Prostate gland (tissue), 2 donors: ENCODE measurements at regions not wholly inside any gene's neighbourhood (a gene's known extent, or its start where the extent isn't known, plus 50 kb on each side); places are given as distances from the start of the nearest gene placed in this dataset.
"Not testable (repeated sequence)": the region's sequence is repeated elsewhere in the genome, so short reads cannot be mapped to it uniquely, and the experiment has no call there.

Experiments
- DNase-seq: peaks from one replicate; pipeline ENCODE4 v3.0.0-alpha.2; 2019; ENCODE audit warnings: low spot score
- H3K27ac ChIP-seq, 2 donors: fragments of 200-600 bp; sonication (generic); 2 replicates each; pipeline ENCODE4 v1.5.1; 2017 to 2019
- H3K27me3 ChIP-seq: fragments of 200-600 bp; sonication (generic); replicated peaks from 2 replicates; pipeline ENCODE4 v1.5.1; 2019; ENCODE audit not compliant: insufficient read depth
- H3K36me3 ChIP-seq, 2 donors: fragments of 200-600 bp; sonication (generic); 1 replicate in 1 of 2; 2 replicates in 1 of 2; pipeline versions ENCODE4 v1.5.1 to v1.8.1; 2017 to 2019
- H3K4me1 ChIP-seq: fragments of 200-600 bp; sonication (generic); replicated peaks from 2 replicates; pipeline ENCODE4 v1.5.1; 2019
- H3K4me3 ChIP-seq, 2 donors: fragments of 200-600 bp; sonication (generic); 2 replicates each; pipeline ENCODE4 v1.5.1; 2017 to 2019
- H3K9me3 ChIP-seq: fragments of 200-600 bp; sonication (generic); 2 replicates; pipeline ENCODE4 v1.5.1; 2017
- CTCF ChIP-seq, 4 experiments: fragments of 200-600 bp in 2 of 4; fragments of 450-650 bp in 2 of 4; sonication (generic) in 2 of 4; IDR thresholded peaks; 1 replicate in 3 of 4; 2 replicates in 1 of 4; pipeline ENCODE4 v1.5.1; 2016 to 2019; ENCODE audit warnings: antibody characterized with exemption in 4 of 4, mild to moderate bottlenecking in 2 of 4, moderate library complexity in 2 of 4
- POLR2A ChIP-seq: fragments of 450-650 bp; IDR thresholded peaks from one replicate; pipeline ENCODE4 v1.6.1; 2016; ENCODE audit warnings: antibody characterized with exemption, mild to moderate bottlenecking
- POLR2AphosphoS5 ChIP-seq: sonication (generic); formaldehyde crosslinking; IDR thresholded peaks from one replicate; pipeline ENCODE4 v1.6.1; 2017; ENCODE audit warnings: antibody characterized with exemption
- WGBS: methylation state at CpG from one replicate; pipeline ENCODE4 v1.1.5; 2018; 5-methylcytosine and 5-hydroxymethylcytosine counted together
- intact Hi-C: fragments of 100-400 bp; cut with DNase I; formaldehyde crosslinking; loops from one replicate; pipeline ENCODE4 v1.14.2; 2022

- intact Hi-C loops: no loop called here
- no peak overlapping the region for H3K4me3 ChIP-seq
- TF ChIP-seq CTCF (IDR thresholded peaks at IDR 0.05) (no peak), POLR2A (no peak)
- H3K4me1 ChIP-seq: no peaks in the 10 kb centered on the region
- WGBS: 87% methylated on average over 4 of the region's 4 CpGs
- no peak for DNase-seq
- no peak overlapping the region for H3K27ac ChIP-seq
- H3K36me3 ChIP-seq: no peaks in the 10 kb centered on the region
- H3K27me3 ChIP-seq: no peaks in the 10 kb centered on the region
- no peaks in the 10 kb centered on the region for H3K9me3 ChIP-seq
Measured at GRCh38 chr16:77049577-77049976, 141.4 kb upstream of the MON1B start.

- DNase-seq, intact Hi-C loops: not testable (repeated sequence)
Measured at GRCh38 chr16:77056597-77056996, 134.4 kb upstream of the MON1B start.

GRCh38 chr16:77057161-77057774 is 133.7 kb upstream of the MON1B start:
- no peak for DNase-seq
- Histone ChIP-seq H3K36me3 (no peaks in the 10 kb centered on the region), H3K4me1 (no peaks in the 10 kb centered on the region), H3K4me3 (no peak overlapping the region), H3K9me3 (no peaks in the 10 kb centered on the region), H3K27me3 (no peaks in the 10 kb centered on the region), H3K27ac (no peak overlapping the region)
- 59% methylated on average over 7 of the region's 7 CpGs for WGBS
- no peak for TF ChIP-seq POLR2AphosphoS5
- TF ChIP-seq CTCF (IDR thresholded peaks at IDR 0.05): no peak
- no peak for TF ChIP-seq POLR2A
- intact Hi-C loops: no loop called here

More at GRCh38 chr16:77056597-77056996, 134.4 kb upstream of the MON1B start:
- H3K4me1 ChIP-seq, H3K27ac ChIP-seq, H3K27me3 ChIP-seq, H3K4me3 ChIP-seq, H3K9me3 ChIP-seq, H3K36me3 ChIP-seq: not testable (repeated sequence)

GRCh38 chr16:77059446-77059845 is 131.5 kb upstream of the MON1B start:
- no peak for DNase-seq
- no peaks in the 10 kb centered on the region for H3K36me3 ChIP-seq
- TF ChIP-seq POLR2A (no peak), CTCF (IDR thresholded peaks at IDR 0.05) (no peak), POLR2AphosphoS5 (no peak)
- H3K27ac ChIP-seq: no peak overlapping the region
- no peaks in the 10 kb centered on the region for H3K4me1 ChIP-seq
- no peaks in the 10 kb centered on the region for H3K27me3 ChIP-seq
- no peaks in the 10 kb centered on the region for H3K9me3 ChIP-seq
- H3K4me3 ChIP-seq: no peak overlapping the region
- intact Hi-C loops: no loop called here

- no peaks in the 10 kb centered on the region for H3K4me1 ChIP-seq
- TF ChIP-seq CTCF (IDR thresholded peaks at IDR 0.05) (no peak), POLR2A (no peak), POLR2AphosphoS5 (no peak)
- WGBS: 97% methylated on average over 1 of the region's 1 CpG
- no peaks in the 10 kb centered on the region for H3K36me3 ChIP-seq
- no peak overlapping the region for H3K27ac ChIP-seq
- no peak for DNase-seq
- intact Hi-C loops: no loop called here
- no peaks in the 10 kb centered on the region for H3K9me3 ChIP-seq
- no peak overlapping the region for H3K4me3 ChIP-seq
- H3K27me3 ChIP-seq: no peaks in the 10 kb centered on the region
Measured at GRCh38 chr16:77060614-77061013, 130.4 kb upstream of the MON1B start.
